ENCODE measurements at regions not wholly inside any gene's neighbourhood (a gene's known extent, or its start where the extent isn't known, plus 50 kb on each side); places are given as distances from the start of the nearest gene placed in this dataset.

DNA sequence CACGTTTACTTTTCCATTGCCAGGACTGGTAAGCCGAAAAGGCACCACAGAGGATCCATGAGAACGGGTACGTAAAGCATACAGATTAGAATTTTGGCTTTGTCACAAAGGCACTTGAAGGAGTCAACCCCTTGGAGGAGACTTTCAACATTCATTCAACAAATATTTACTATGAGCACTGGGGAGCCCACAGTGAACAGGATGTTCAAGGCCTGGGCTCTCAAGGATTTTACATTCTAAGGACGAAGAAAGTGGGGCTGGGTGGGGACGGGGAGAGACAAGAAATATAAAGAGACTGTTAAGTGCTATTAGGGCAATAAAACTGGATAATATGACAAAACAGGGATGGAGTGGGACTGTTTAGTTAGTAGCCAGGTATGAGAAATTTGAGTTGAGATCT is 66.0 kb downstream of the KLF4 start:
- no peak for TF ChIP-seq EZH2 (IDR thresholded peaks at IDR 0.05; ENCODE audit: borderline replicate concordance, low read depth, low read length, poor library complexity, severe bottlenecking)
- TF ChIP-seq CTCF (conservative IDR thresholded peaks at IDR 0.05; ENCODE audit: low read depth, low read length): no peak
